ENCODE measurements at regions not wholly inside any gene's neighbourhood (a gene's known extent, or its start where the extent isn't known, plus 50 kb on each side); places are given as distances from the start of the nearest gene placed in this dataset.

- TF ChIP-seq TEAD4 (IDR thresholded peaks at IDR 0.05) (no peak), ZBTB7A (IDR thresholded peaks at IDR 0.05; ENCODE audit: low read depth) (no peak), CEBPB (IDR thresholded peaks at IDR 0.05) (no peak), USF1 (IDR thresholded peaks at IDR 0.05) (no peak), EP300 (IDR thresholded peaks at IDR 0.05; ENCODE audit: borderline replicate concordance) (no peak), CREB1 (IDR thresholded peaks at IDR 0.05; ENCODE audit: low read depth) (no peak), RAD21 (IDR thresholded peaks at IDR 0.05; ENCODE audit: low read depth) (no peak)
Measured at GRCh38 chr18:25674183-25674582, 322.2 kb upstream of the ZNF521 start.

- no peak for TF ChIP-seq EP300 (IDR thresholded peaks at IDR 0.05; ENCODE audit: borderline replicate concordance)
- TF ChIP-seq TEAD4 (IDR thresholded peaks at IDR 0.05) = no peak
- TF ChIP-seq CEBPB (IDR thresholded peaks at IDR 0.05) = no peak
- no peak for TF ChIP-seq CREB1 (IDR thresholded peaks at IDR 0.05; ENCODE audit: low read depth)
- no peak for TF ChIP-seq REST (IDR thresholded peaks at IDR 0.05; ENCODE audit: low read depth)
- TF ChIP-seq USF1 (IDR thresholded peaks at IDR 0.05) = no peak
Measured at GRCh38 chr18:25672490-25672889, 320.5 kb upstream of the ZNF521 start.

GRCh38 chr18:25669741-25670140, 317.8 kb upstream of the ZNF521 start:
- TF ChIP-seq CREB1 (IDR thresholded peaks at IDR 0.05; ENCODE audit: low read depth) (no peak), ZBTB7A (IDR thresholded peaks at IDR 0.05; ENCODE audit: low read depth) (no peak), EP300 (IDR thresholded peaks at IDR 0.05; ENCODE audit: borderline replicate concordance) (no peak), EGR1 (IDR thresholded peaks at IDR 0.05) (no peak), RAD21 (IDR thresholded peaks at IDR 0.05; ENCODE audit: low read depth) (no peak), USF1 (IDR thresholded peaks at IDR 0.05) (no peak), TEAD4 (IDR thresholded peaks at IDR 0.05) (no peak), CEBPB (IDR thresholded peaks at IDR 0.05) (no peak), MAX (IDR thresholded peaks at IDR 0.05) (no peak), TCF12 (IDR thresholded peaks at IDR 0.05; ENCODE audit: low read depth) (no peak)

- TF ChIP-seq ZBTB7A (IDR thresholded peaks at IDR 0.05; ENCODE audit: low read depth) = no peak
- TF ChIP-seq TCF12 (IDR thresholded peaks at IDR 0.05; ENCODE audit: low read depth) = no peak
- TF ChIP-seq TAF1 (IDR thresholded peaks at IDR 0.05; ENCODE audit: low read depth) = no peak
- TF ChIP-seq EGR1 (IDR thresholded peaks at IDR 0.05) = no peak
- TF ChIP-seq CREB1 (IDR thresholded peaks at IDR 0.05; ENCODE audit: low read depth) = no peak
- no peak for TF ChIP-seq FOXM1 (IDR thresholded peaks at IDR 0.05; ENCODE audit: borderline replicate concordance, low read depth)
- no peak for TF ChIP-seq MAX (IDR thresholded peaks at IDR 0.05)
- TF ChIP-seq RAD21 (IDR thresholded peaks at IDR 0.05; ENCODE audit: low read depth) = no peak
- TF ChIP-seq YY1 (IDR thresholded peaks at IDR 0.05; ENCODE audit: low read depth) = no peak
- TF ChIP-seq EP300 (IDR thresholded peaks at IDR 0.05; ENCODE audit: borderline replicate concordance) = no peak
- TF ChIP-seq USF1 (IDR thresholded peaks at IDR 0.05) = no peak
- no peak for TF ChIP-seq TEAD4 (IDR thresholded peaks at IDR 0.05)
Measured at GRCh38 chr18:25662272-25662671, 310.3 kb upstream of the ZNF521 start.

- TF ChIP-seq FOXM1 (IDR thresholded peaks at IDR 0.05; ENCODE audit: borderline replicate concordance, low read depth) (no peak), MAX (IDR thresholded peaks at IDR 0.05) (no peak), TAF1 (IDR thresholded peaks at IDR 0.05; ENCODE audit: low read depth) (no peak), CEBPB (IDR thresholded peaks at IDR 0.05) (no peak), REST (IDR thresholded peaks at IDR 0.05; ENCODE audit: low read depth) (no peak), YY1 (IDR thresholded peaks at IDR 0.05; ENCODE audit: low read depth) (no peak), USF1 (IDR thresholded peaks at IDR 0.05) (no peak), CREB1 (IDR thresholded peaks at IDR 0.05; ENCODE audit: low read depth) (no peak), RAD21 (IDR thresholded peaks at IDR 0.05; ENCODE audit: low read depth) (no peak), TEAD4 (IDR thresholded peaks at IDR 0.05) (no peak), TCF12 (IDR thresholded peaks at IDR 0.05; ENCODE audit: low read depth) (no peak), EP300 (IDR thresholded peaks at IDR 0.05; ENCODE audit: borderline replicate concordance) (no peak), EGR1 (IDR thresholded peaks at IDR 0.05) (no peak)
Measured at GRCh38 chr18:25661831-25662230, 309.9 kb upstream of the ZNF521 start.

Data from Ishikawa (cell line).